ENCODE measurements at regions not wholly inside any gene's neighbourhood (a gene's known extent, or its start where the extent isn't known, plus 50 kb on each side); places are given as distances from the start of the nearest gene placed in this dataset.

DNA sequence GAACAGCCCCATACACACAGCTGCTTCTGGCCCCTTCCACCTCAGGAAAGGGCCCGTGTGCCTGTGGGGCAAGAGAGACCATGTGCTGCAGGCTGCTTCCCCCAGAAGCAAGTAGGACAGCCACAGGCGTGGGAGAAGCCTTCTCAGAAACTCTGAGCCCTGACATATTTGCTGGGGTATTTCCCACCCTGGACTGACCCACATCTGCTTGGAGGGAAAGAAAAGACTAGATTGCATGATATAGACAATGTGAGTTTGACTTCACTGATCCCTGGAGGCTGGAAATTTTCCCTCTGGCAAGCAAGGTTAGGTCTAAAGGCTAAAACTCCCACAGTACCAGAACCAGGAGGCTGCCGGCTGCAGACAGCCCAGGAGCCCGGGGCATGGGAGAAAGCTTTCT is 213.3 kb upstream of the SSTR4 start:
- TF ChIP-seq, protein P1, sequence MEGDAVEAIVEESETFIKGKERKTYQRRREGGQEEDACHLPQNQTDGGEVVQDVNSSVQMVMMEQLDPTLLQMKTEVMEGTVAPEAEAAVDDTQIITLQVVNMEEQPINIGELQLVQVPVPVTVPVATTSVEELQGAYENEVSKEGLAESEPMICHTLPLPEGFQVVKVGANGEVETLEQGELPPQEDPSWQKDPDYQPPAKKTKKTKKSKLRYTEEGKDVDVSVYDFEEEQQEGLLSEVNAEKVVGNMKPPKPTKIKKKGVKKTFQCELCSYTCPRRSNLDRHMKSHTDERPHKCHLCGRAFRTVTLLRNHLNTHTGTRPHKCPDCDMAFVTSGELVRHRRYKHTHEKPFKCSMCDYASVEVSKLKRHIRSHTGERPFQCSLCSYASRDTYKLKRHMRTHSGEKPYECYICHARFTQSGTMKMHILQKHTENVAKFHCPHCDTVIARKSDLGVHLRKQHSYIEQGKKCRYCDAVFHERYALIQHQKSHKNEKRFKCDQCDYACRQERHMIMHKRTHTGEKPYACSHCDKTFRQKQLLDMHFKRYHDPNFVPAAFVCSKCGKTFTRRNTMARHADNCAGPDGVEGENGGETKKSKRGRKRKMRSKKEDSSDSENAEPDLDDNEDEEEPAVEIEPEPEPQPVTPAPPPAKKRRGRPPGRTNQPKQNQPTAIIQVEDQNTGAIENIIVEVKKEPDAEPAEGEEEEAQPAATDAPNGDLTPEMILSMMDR (IDR thresholded peaks at IDR 0.05; ENCODE audit: control extremely low read depth, extremely low read depth, low read depth, missing control alignments) = no peak
- ChIA-PET CTCF (no interaction called here), POLR2A (no interaction called here)
- DNase-seq (ENCODE audit: extremely low spot score) = no peak

DNA sequence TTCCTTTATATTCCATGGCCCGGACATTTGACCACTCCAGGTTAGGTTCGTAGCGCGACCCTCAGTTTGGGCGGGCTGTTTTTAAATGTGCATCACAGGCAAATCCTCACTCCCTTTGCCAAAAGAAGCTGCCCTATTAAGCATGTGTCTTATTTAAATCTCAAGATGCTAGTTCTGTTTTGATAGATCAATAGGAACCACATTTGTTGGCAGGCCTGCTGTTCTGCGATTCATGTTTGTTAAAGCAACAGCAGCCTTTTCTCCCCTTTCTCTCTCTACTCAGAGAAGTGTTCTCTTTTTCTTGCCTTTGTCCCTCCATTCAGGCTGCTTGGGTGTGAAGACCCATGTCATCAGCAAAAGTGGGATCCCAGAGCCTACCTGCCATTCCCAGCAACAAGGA is 212.0 kb upstream of the SSTR4 start:
- TF ChIP-seq, protein P1 (IDR thresholded peaks at IDR 0.05; ENCODE audit: control extremely low read depth, extremely low read depth, low read depth, missing control alignments) = no peak
- ChIA-PET POLR2A (no interaction called here), CTCF (no interaction called here)
- no peak for DNase-seq (ENCODE audit: extremely low spot score)

DNA sequence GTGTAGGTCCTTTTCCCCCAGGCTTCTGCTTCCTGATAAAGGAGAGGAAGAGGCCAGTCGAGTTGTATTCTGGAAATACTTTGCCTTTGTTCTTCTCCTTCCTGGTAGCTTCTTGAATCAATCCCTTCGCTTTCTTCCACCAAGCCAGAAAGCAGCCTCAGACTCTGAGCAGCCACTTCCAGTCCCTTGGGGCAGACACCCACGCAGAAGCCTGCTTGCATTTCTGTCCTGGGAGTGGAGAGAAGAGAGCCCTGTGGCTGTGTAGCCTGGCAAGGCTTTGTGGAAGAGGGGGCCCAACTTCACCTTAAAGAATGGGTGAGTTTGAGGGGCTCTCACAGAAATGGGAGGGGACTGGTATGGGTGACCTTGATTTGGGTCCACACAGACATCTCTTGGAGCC is 211.0 kb upstream of the SSTR4 start:
- ChIA-PET POLR2A (no interaction called here), CTCF (no interaction called here)
- TF ChIP-seq, protein P1 (IDR thresholded peaks at IDR 0.05; ENCODE audit: control extremely low read depth, extremely low read depth, low read depth, missing control alignments) = no peak
- no peak for DNase-seq (ENCODE audit: extremely low spot score)

DNA sequence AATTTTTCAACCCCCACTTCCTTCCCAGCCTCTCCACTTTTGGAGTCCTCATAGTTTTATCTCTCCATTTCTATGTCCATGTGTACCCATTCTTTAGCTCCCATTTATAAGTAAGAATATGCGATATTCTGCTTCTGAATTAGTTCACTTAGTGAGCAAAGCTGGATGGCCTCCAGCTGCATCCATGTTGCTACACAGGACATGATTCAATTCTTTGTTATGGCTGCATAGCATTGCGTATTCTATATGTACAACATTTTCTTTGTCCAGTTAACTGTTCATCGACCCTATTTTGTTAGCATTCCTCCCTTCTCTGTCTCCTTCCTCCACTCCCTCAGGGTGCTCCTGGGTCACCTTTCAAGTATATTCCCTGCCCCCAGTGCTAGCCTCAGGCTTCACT is 210.0 kb upstream of the SSTR4 start:
- ChIA-PET POLR2A (no interaction called here), CTCF (interaction anchor here (1.7 kb wide), 1 partner anchor 9 kb away, joined by 5 read pairs; no protein-coding TSS in a partner anchor)
- DNase-seq (ENCODE audit: extremely low spot score) = no peak
- TF ChIP-seq, protein P1 (IDR thresholded peaks at IDR 0.05; ENCODE audit: control extremely low read depth, extremely low read depth, low read depth, missing control alignments) = no peak

DNA sequence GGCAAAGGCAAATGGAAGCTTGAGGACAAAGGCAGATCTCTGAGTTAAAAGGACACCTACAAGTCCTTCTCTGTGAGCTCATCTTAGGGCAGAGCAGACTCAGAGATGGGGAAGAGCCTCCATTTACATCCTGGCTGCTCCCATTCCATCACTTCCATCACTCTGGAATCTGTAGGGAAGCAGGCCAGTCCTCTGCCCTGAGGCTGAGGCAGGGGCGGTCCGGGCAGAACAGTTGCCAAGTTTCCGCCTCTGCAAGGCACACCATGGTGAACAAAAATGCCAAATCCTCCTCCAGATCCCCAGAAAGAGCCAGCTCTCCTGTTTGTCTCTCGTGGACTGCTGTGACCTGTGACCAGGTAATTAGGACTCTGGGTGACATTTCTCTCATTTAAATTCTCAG is 209.6 kb upstream of the SSTR4 start:
- TF ChIP-seq, protein P1 (IDR thresholded peaks at IDR 0.05; ENCODE audit: control extremely low read depth, extremely low read depth, low read depth, missing control alignments) = no peak
- DNase-seq (ENCODE audit: extremely low spot score) = no peak
- ChIA-PET CTCF (interaction anchor here (1.7 kb wide), 1 partner anchor 9 kb away, joined by 5 read pairs; no protein-coding TSS in a partner anchor), POLR2A (no interaction called here)

DNA sequence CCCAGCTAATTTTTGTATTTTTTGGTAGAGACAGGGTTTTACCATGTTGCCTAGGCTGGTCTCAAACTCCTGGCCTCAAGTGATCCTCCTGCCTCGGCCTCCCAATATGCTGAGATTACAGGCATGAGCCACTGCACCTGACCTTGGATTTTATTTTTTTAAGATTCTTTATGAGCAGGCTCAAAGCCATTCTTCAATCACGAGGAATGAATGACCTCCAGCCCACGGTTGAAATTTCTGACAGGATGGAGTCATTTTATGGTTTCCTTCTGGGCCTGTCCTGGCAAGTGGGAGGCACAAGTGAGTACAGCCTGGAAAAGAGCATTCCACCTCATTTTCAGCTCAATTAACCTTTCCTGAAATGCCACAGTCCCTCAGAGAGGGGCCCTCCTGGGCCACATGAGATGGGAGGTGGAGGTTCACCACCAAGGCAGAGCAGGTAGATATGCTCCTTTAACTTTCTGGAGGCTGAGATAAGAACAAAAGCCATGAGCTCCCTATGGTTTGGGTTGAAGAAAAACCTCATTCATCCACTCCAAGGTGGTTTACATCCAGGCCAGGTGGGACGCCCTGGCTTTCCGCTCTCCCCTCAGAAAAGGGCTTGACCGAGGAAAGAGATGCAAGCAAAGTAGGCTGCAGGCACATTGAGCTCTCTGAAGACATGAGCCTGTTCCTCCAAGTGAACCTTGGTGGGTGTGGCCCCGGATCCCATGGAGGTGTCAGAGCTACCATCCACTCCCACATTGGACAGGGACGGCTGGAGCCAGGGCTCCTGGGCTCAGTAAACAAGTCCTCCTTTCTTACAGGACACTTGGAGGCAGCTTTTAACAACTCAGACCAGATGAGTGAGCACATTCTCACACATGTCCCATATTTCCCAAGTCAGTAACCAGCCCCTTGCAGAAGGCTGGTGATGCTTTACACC is 208.5 kb upstream of the SSTR4 start:
- ChIA-PET POLR2A (no interaction called here), CTCF (interaction anchor here (1.7 kb wide), 1 partner anchor 8 kb away, joined by 5 read pairs; no protein-coding TSS in a partner anchor)
- no peak for DNase-seq (ENCODE audit: extremely low spot score)
- TF ChIP-seq, protein P1 (IDR thresholded peaks at IDR 0.05; ENCODE audit: control extremely low read depth, extremely low read depth, low read depth, missing control alignments) = no peak

Data from GM10248 (cell line).